ENCODE measurements at regions not wholly inside any gene's neighbourhood (a gene's known extent, or its start where the extent isn't known, plus 50 kb on each side); places are given as distances from the start of the nearest gene placed in this dataset.

- no peak for DNase-seq
Measured at GRCh38 chr18:1993866-1994265, 577.4 kb downstream of the METTL4 start.

GRCh38 chr18:1994471-1994870, 576.8 kb downstream of the METTL4 start:
- DNase-seq = no peak

DNA sequence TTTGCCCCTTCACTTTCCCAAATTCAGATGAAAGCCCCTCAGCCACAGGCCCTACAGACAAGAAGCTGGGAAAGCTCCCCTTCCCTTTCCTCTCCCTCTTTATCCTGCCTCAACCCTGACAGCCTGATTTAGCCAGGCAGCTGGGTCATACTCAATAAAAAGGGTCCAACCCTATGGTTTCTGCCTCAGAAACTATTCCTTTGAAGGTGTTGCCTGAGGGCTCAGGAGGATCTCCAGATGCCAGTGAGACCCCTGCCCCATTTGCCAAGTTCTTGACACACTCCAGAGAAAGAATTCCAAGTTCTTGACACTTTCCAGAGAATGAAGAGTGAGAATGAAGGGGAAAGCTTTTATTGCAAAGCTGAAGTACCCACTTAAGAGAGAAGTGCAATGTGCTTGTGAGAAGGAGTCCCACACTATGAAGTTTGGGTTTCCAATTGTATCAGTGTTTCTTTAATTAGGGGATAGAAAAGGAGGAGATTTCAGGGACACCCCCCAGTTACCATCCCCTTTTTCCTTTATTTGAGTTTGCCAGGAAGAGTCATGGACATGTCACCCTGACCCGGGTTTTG, 576.2 kb downstream of the METTL4 start:
- DNase-seq = no peak

DNA sequence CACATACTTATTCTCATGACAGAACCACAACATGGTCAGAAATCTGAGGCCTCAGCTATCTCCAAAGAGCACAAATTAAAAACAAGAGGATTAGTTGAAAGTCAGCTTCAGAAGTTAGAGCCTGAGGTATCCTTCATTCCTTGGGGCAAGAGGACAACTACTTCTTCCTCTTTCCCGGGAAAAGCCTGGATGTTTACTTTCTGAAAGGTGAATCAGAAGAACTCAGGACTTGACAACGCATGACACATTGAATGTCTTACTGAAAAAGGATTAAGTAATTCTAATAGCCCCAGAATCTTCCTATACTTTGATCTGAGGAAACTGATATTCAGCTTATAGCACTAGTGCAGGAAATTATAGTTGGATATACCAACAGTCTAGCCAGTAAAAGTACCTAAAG, 573.2 kb downstream of the METTL4 start:
- DNase-seq = no peak

DNA sequence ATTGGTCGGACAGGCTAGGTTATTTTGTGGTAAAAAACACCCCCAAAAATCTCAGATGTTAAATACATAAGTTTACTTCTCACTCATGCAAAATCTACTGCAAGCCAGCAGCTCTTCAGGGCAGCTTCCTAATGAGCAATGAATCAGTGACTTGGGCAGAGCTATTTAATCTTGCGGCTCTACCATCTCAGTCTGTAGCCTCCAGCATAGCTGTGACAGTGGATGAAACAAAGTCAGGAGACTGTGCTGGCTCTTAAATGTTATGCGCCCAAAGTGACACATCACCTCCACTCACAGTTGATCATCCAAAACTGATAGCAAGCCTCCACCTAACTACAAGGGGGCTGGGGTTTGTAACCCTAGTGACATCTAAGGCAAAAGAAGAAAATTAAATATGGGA, 571.9 kb downstream of the METTL4 start:
- DNase-seq = no peak

GRCh38 chr18:2002151-2002550, 569.2 kb downstream of the METTL4 start:
- DNase-seq = no peak

- DNase-seq = no peak
Measured at GRCh38 chr18:2002604-2003003, 568.7 kb downstream of the METTL4 start.

DNA sequence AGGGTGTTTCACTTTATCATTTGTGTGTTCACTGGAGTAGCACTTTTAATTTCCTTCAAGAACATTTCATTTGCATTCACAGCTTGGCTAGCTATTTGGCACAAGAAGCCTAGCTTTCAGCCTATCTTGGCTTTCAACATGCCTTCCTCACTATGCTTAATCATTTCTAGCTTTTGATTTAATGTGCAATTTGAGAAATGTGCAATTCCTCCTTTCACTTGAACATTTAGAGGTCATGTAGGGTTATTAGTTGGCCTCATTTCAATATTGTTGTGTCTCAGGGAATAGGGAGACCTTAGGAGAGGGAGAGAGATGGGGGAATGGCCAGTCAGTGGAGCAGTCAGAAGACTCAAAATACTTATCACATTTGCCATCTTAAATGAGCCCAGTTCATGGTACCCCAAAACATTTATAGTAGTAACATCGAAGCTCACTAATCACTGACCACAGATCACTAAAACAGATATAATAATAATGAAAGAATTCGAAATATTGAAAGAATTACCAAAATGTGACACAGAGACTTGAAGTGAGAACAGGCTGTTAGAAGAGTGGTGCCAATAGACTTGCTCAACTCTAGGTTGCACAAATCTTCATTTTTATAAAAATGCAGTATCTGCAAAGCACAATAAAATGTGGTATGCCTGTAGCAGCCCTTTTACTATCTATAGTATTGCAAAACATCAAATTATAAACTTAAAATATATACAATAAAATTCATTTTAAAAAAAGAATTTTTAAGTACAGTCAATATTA, 561.2 kb downstream of the METTL4 start:
- no peak for DNase-seq

- no peak for DNase-seq
Measured at GRCh38 chr18:2027016-2027415, 544.3 kb downstream of the METTL4 start.

DNA sequence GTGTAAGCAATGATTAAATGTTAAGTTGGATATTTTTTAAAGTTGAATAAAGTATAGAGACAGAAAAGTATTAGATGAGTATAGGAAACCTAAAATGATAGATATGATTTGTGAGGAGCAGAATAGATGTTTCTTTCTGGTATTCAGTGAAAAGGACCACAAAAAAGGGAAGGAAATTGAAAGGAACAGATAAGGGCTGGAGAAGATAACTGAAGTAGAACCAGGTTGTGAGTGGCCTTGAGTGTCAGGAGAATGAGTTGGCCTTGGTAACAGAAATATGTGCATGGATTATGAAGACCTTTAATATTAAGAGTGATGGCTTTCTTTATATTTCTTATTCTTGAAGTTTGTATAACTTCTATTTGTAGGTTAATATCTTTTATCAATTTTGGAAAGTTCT, 543.5 kb downstream of the METTL4 start:
- DNase-seq = no peak

DNA sequence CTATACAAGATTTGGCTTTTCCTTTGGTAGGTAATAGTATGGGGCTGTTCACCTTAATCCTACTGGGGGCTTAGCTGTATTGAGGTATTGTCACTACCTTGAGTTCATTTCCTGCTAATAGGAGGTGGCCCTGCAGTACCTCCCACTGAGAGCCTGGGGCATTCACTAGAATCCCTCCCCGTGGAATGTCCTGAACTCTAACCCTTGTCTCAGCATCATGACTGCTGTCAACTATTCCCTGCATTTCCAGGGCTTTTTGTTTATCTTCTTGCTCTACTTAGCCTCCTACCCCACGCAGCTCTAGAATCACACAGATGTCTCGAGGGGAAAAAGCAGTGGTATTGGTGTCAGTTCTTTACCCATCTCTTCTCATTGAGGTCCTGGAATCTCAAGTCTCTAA, 542.3 kb downstream of the METTL4 start:
- no peak for DNase-seq

- no peak for DNase-seq
Measured at GRCh38 chr18:2030647-2031046, 540.7 kb downstream of the METTL4 start.

- no peak for DNase-seq
Measured at GRCh38 chr18:2032036-2032435, 539.3 kb downstream of the METTL4 start.

DNA sequence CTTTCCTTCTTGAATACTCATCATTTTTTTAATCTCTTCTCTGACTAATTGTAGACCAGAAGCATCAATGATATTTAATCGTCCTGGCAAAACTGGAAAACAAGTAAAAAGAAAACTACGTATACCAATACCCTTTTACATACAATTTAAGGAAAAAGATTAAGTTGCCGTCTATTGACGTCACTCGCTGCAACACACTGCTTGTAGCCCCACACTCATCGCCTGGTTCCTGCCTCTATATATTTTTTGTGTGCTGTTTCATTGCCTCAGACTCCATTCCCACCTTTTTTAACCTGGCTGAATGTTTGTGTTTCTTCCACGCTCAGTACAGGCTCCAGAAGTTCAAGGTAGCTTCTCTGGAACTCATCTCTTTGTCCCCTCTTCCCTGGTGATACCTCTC, 536.2 kb downstream of the METTL4 start:
- DNase-seq = no peak

DNA sequence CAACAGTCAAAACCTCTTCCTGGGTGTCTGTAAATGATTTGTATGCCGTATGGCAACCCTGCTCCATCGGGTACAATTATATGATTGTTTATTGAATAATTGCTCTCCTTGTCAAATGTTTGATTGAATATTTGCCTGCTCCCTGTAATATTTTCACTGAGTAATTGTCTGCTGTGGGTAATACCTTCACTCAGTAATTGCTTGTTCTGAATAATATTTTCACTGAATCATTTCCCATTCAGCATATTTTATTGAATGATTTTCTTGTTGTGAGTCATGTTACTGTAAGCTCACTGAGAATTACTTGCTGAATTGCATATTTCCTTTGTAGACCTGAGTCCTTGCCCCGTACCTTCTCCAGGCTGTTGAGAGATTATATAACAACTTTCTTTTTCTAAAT, 535.2 kb downstream of the METTL4 start:
- DNase-seq = no peak

DNA sequence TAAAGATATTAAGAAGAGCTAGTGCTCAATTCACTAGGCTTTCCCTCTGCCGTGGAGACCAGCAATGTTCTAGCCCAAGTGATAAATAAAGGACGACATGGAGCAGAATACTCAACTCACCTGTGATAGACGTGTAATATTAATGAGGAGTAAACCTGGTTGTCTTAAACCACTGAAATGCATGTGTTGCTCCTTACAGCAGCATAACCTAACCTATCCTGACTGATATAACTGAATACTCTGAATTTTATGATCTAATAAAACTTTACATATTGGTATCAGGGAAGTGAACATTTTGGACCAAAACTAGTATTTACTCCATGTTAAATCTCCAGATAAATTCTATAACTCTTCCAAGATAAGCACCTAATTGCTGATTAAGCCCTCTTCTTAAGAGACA, 531.0 kb downstream of the METTL4 start:
- no peak for DNase-seq

DNA sequence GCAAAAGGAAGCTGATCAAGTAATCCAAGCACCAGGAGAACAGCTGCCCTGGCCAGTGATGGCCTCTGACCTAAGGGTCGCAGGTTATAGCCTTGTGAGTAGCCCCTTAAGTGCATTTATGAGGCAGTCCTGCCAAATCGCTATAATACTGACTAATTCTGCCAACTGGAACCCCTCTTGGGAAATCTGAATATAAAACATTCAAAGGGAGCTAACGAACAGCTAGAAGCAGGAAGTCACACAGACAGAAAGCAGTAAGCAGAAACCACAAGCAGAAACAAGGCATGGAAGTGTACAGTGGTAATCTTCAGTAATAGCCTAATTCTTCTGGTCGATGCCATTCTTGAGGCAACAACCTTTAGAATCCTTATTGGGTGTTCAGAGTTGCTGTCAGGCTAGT, 521.3 kb downstream of the METTL4 start:
- no peak for DNase-seq

GRCh38 chr18:2050702-2051201, 520.6 kb downstream of the METTL4 start:
- DNase-seq = no peak

- no peak for DNase-seq
Measured at GRCh38 chr18:2053490-2054089, 517.7 kb downstream of the METTL4 start.

GRCh38 chr18:2059336-2059735, 512.0 kb downstream of the METTL4 start:
- no peak for DNase-seq

DNA sequence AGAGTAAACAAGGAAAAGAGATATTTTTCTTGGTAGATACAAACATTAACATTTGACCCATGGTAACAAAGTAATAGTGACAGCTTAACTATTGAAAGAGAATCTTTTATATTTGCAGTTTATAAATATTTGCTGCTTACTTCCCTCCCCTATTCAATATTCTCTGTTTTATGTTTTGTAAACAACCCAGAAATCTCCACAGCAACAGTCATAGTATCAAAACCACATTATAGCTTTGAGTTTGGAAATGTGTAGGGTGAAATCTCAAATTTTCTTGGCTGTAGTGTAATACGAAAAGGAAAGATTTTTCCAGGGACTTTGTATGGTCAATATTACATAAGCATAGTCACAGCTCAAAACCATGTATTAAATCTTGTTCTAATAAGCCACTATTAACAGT, 511.2 kb downstream of the METTL4 start:
- DNase-seq = no peak

- no peak for DNase-seq
Measured at GRCh38 chr18:2070631-2071030, 500.7 kb downstream of the METTL4 start.

DNA sequence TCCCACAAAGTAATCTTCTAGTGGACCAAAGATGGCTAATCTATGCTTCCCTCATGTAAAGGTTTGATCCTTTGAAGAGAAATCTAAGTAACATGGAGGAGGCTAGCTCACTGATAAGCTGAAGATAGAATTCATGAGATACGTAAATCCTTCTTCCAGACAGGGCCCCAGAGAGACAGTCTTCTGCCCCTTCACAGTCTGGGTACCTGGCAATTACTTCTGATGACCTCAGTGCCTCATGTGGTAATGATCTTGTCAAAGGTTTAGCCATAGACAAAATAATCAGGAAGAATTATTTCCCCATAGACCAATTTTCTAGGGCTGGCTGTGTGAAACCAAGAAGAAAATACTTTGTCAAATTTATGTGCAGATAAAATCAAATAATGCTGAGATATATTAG, 495.8 kb downstream of the METTL4 start:
- DNase-seq = no peak

- DNase-seq = no peak
Measured at GRCh38 chr18:2082676-2083075, 488.6 kb downstream of the METTL4 start.

Measured in activated CD4-positive, alpha-beta T cell treated with anti-CD3 and anti-CD28 coated beads for 4 hours (primary cell).